ENCODE measurements at regions not wholly inside any gene's neighbourhood (a gene's known extent, or its start where the extent isn't known, plus 50 kb on each side); places are given as distances from the start of the nearest gene placed in this dataset.

DNA sequence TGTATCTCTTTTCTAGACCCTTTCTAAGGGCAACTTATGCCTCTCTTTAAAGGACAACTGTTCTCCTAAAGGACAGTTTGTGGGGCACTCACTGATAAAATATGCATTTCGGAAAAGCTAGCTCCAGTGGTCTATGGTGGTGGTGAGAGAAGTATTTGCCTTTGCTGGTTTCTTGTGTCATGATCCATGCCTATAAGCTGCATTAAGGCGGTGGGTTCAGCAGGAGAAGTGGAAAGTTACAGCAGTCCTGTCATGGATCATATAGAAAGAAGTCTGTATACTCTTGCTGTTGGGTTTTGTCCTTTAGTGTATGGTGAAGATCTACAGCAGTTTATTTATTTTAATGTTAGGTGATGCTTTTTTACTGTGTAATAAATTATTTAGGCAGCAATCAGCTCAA lies 563.9 kb upstream of the PSMD7 start:
- TF ChIP-seq CTCF (IDR thresholded peaks at IDR 0.05) (no peak), NRF1 (IDR thresholded peaks at IDR 0.05; ENCODE audit: low read depth, low read length) (no peak), SMC3 (IDR thresholded peaks at IDR 0.05; ENCODE audit: low read depth, low read length) (no peak), RFX5 (IDR thresholded peaks at IDR 0.05; ENCODE audit: low read length) (no peak), REST (IDR thresholded peaks at IDR 0.05; ENCODE audit: low read depth, low read length) (no peak), RAD21 (IDR thresholded peaks at IDR 0.05; ENCODE audit: low read length) (no peak), POLR2AphosphoS5 (IDR thresholded peaks at IDR 0.05; ENCODE audit: low read depth, low read length) (no peak), EZH2phosphoT487 (IDR thresholded peaks at IDR 0.05; ENCODE audit: borderline replicate concordance, low read depth) (no peak)
- TF ChIP-seq, protein P1, sequence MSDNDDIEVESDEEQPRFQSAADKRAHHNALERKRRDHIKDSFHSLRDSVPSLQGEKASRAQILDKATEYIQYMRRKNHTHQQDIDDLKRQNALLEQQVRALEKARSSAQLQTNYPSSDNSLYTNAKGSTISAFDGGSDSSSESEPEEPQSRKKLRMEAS (IDR thresholded peaks at IDR 0.05; ENCODE audit: low read depth): no peak

All from SK-N-SH (cell line).